OCI-LY7 (cell line): ENCODE measurements at regions not wholly inside any gene's neighbourhood (a gene's known extent, or its start where the extent isn't known, plus 50 kb on each side); places are given as distances from the start of the nearest gene placed in this dataset.

Experiments used
- BruUV-seq: library from RNA; stranded (reverse); fragments of 400-500 nt; replicated peaks from 2 replicates; lab custom pipeline; 2021; lab: Mats Ljungman, UMichigan
- CTCF ChIA-PET: fragments of 300-600 bp; sonication (Branson Sonifier 250); formaldehyde crosslinking; loops from one replicate; lab custom pipeline; 2022; ENCODE audit warnings: antibody characterized with exemption; ENCODE audit not compliant: unreplicated experiment; lab: Charles Lee
- POLR2A ChIA-PET: fragments of 300-600 bp; sonication (Branson Sonifier 250); formaldehyde crosslinking; loops from one replicate; lab custom pipeline; 2022; ENCODE audit warnings: antibody characterized with exemption; lab: Charles Lee
- DNase-seq: peaks from one replicate; pipeline ENCODE4 v3.0.0-alpha.2; 2015; ENCODE audit warnings: low spot score
- H2AFZ ChIP-seq: fragments of 200-600 bp; sonication (generic), shearing (Covaris generic); 2 replicates; pipeline ENCODE4 v1.6.1; 2014; ENCODE audit warnings: mild to moderate bottlenecking, antibody characterized with exemption, low read length, moderate library complexity
- H3K27ac ChIP-seq: fragments of 200-600 bp; sonication (generic); 2 replicates; pipeline ENCODE4 v1.5.1; 2014; ENCODE audit warnings: mixed run types, low read depth, mild to moderate bottlenecking, moderate library complexity, low read length, inconsistent platforms; ENCODE audit not compliant: poor library complexity, severe bottlenecking
- H3K36me3 ChIP-seq: fragments of 200-600 bp; sonication (generic); 2 replicates; pipeline ENCODE4 v1.6.1; 2014; ENCODE audit warnings: mild to moderate bottlenecking, antibody characterized with exemption, low read length, moderate library complexity, mixed read lengths; ENCODE audit not compliant: insufficient read depth
- H3K4me1 ChIP-seq: fragments of 200-600 bp; sonication (generic); 2 replicates; pipeline ENCODE4 v1.5.1; 2014; ENCODE audit warnings: mild to moderate bottlenecking, low read length; ENCODE audit not compliant: insufficient read depth, poor library complexity, severe bottlenecking
- H3K4me2 ChIP-seq: fragments of 200-600 bp; sonication (generic); 2 replicates; pipeline ENCODE4 v1.6.1; 2014; ENCODE audit warnings: mild to moderate bottlenecking, low read length
- H3K4me3 ChIP-seq: fragments of 200-600 bp; sonication (generic); 2 replicates; pipeline ENCODE4 v1.5.1; 2014; ENCODE audit warnings: mild to moderate bottlenecking, low read depth, low read length; ENCODE audit not compliant: poor library complexity, severe bottlenecking
- H3K79me2 ChIP-seq: fragments of 200-600 bp; sonication (generic); 2 replicates; pipeline ENCODE4 v1.6.1; 2016; ENCODE audit warnings: low read depth, mild to moderate bottlenecking, low read length, moderate library complexity, mixed read lengths; ENCODE audit not compliant: insufficient read depth
- H3K9me2 ChIP-seq: fragments of 200-600 bp; sonication (generic); 2 replicates; pipeline ENCODE4 v1.6.1; 2016; ENCODE audit warnings: mild to moderate bottlenecking, low read length, mixed read lengths; ENCODE audit not compliant: insufficient read depth
- H3K9me3 ChIP-seq: fragments of 200-600 bp; sonication (generic); 2 replicates; pipeline ENCODE4 v1.6.1; 2014; ENCODE audit warnings: mild to moderate bottlenecking, mixed run types, low read length, mixed read lengths
- H4K20me1 ChIP-seq: fragments of 200-600 bp; sonication (generic); 2 replicates; pipeline ENCODE4 v1.6.1; 2014; ENCODE audit warnings: mild to moderate bottlenecking, antibody characterized with exemption, low read length, moderate library complexity, mixed read lengths; ENCODE audit not compliant: insufficient read depth
- EZH2phosphoT487 ChIP-seq: fragments of 200-600 bp; sonication (generic); IDR thresholded peaks from 2 replicates; pipeline ENCODE4 v1.6.1; 2018; ENCODE audit warnings: low read depth, borderline replicate concordance, mild to moderate bottlenecking, mixed run types, antibody characterized with exemption, low read length, moderate library complexity, mixed read lengths
- intact Hi-C: fragments of 100-400 bp; cut with micrococcal nuclease; formaldehyde crosslinking; loops from one replicate; pipeline ENCODE4 v1.10.0; 2022; ENCODE audit not compliant: unreplicated experiment
- TF ChIP-seq, protein P1 (sequence below): fragments of 200-600 bp; sonication (generic); conservative IDR thresholded peaks from 2 replicates; pipeline ENCODE4 v1.5.1; 2014; ENCODE audit warnings: mild to moderate bottlenecking, antibody characterized with exemption, low read length, moderate library complexity, mixed read lengths

DNA sequence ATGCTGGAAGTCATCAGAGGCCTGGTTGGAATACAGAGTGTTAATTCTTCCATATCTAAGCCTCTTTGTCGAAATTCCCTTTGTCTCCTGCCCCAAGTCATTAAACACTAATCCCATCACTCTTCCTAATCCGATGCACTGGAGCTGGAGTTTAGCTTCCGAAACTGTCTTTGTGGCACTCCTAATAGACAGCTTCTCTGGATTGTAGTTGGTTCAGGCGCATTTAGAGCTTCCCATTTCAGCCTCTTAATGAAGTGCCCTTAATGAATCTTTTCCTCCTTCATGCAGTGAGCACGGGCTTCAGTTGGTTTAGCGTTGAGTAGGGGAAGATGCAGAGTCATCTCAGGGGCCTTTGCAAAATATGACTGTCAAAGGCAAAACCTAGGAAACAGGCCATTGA, 72.2 kb upstream of the MEIS1 start:
- no peak overlapping the region for H3K4me2 ChIP-seq
- H3K27ac ChIP-seq: no peak overlapping the region
- CTCF ChIA-PET: no interaction called here
- DNase-seq: no peak
- POLR2A ChIA-PET: no interaction called here
- no peaks in the 10 kb centered on the region for H3K4me1 ChIP-seq
- no peaks in the 10 kb centered on the region for H3K36me3 ChIP-seq
- H2AFZ ChIP-seq: no peak overlapping the region
- no peak overlapping the region for H3K4me3 ChIP-seq
- H3K79me2 ChIP-seq: no peaks in the 10 kb centered on the region
- TF ChIP-seq, protein P1, sequence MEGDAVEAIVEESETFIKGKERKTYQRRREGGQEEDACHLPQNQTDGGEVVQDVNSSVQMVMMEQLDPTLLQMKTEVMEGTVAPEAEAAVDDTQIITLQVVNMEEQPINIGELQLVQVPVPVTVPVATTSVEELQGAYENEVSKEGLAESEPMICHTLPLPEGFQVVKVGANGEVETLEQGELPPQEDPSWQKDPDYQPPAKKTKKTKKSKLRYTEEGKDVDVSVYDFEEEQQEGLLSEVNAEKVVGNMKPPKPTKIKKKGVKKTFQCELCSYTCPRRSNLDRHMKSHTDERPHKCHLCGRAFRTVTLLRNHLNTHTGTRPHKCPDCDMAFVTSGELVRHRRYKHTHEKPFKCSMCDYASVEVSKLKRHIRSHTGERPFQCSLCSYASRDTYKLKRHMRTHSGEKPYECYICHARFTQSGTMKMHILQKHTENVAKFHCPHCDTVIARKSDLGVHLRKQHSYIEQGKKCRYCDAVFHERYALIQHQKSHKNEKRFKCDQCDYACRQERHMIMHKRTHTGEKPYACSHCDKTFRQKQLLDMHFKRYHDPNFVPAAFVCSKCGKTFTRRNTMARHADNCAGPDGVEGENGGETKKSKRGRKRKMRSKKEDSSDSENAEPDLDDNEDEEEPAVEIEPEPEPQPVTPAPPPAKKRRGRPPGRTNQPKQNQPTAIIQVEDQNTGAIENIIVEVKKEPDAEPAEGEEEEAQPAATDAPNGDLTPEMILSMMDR: no peak
- TF ChIP-seq EZH2phosphoT487: no peak
- BruUV-seq: no TSS peak
- H3K9me3 ChIP-seq: no peaks in the 10 kb centered on the region
- no peaks in the 10 kb centered on the region for H3K9me2 ChIP-seq
- intact Hi-C loops: no loop called here
- no peaks in the 10 kb centered on the region for H4K20me1 ChIP-seq

DNA sequence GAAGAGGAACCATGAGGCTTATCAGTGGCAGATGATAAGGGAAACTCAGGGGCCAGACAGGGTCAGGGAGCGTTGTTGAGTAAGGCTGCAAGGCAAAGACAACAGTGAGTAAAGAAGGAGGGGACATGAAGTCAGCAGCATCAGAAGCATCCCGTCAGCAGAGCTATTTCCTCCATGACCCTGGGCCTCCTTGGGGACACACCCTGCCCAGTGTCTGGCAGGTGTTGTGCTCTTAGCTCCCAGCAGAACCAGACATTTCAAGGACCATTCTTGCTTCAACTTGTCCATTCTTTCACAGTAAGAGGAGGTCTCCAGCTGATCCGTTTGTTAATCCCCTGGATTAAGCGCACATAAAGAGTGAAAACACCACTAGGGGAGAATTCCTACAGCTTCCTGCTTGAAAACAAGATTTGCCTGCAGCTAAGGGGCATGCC, 88.7 kb upstream of the MEIS1 start:
- no peaks in the 10 kb centered on the region for H3K36me3 ChIP-seq
- ChIA-PET CTCF (no interaction called here), POLR2A (interaction anchor here (0.5 to 0.7 kb wide), 2 partner anchors 396 to 985 kb away, joined by 3 read pairs; no protein-coding TSS in a partner anchor)
- TF ChIP-seq, protein P1: no peak
- no peak for TF ChIP-seq EZH2phosphoT487
- no peaks in the 10 kb centered on the region for H3K9me2 ChIP-seq
- intact Hi-C loops: no loop called here
- H3K9me3 ChIP-seq: no peaks in the 10 kb centered on the region
- H3K4me2 ChIP-seq: no peak overlapping the region
- no TSS peak for BruUV-seq
- DNase-seq: no peak
- H2AFZ ChIP-seq: no peak overlapping the region
- H4K20me1 ChIP-seq: no peaks in the 10 kb centered on the region
- H3K79me2 ChIP-seq: no peaks in the 10 kb centered on the region
- no peak overlapping the region for H3K4me3 ChIP-seq
- H3K27ac ChIP-seq: no peak overlapping the region
- no peaks in the 10 kb centered on the region for H3K4me1 ChIP-seq

DNA sequence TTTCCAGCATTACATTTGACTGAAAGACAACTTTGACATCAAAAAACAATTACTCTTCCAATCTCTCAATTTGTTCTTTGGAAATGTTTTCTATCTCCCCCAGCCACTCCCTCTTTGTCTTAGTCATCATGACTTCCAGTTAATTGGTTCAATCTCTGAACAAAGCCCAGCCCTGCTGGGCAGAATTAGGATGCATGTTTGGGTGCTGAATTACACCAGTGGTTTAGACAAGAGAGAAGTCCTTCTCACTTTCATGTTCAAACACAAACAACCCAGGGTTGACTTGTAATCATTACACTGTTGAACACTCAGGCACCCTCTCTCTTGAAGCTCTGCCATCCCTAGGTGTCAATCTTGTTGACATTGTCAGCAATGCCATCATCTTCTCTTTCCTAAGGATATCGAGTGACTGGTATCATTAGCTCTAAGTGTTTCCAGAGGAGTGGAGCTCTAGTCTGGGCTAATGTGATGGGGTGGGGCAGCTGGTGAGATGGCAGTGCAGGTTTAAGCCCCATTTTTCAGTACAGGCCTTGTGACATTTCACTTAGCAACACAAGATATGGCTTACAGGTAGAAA, 90.8 kb upstream of the MEIS1 start:
- Histone ChIP-seq H3K9me2 (no peaks in the 10 kb centered on the region), H3K36me3 (no peaks in the 10 kb centered on the region), H3K79me2 (no peaks in the 10 kb centered on the region), H2AFZ (no peak overlapping the region), H3K9me3 (no peaks in the 10 kb centered on the region), H3K4me3 (no peak overlapping the region), H3K4me1 (no peaks in the 10 kb centered on the region), H4K20me1 (no peaks in the 10 kb centered on the region), H3K27ac (no peak overlapping the region), H3K4me2 (no peak overlapping the region)
- ChIA-PET CTCF (no interaction called here), POLR2A (no interaction called here)
- no TSS peak for BruUV-seq
- intact Hi-C loops: no loop called here
- DNase-seq: no peak
- TF ChIP-seq, protein P1: no peak
- no peak for TF ChIP-seq EZH2phosphoT487
